H1 (cell line): ENCODE measurements at regions not wholly inside any gene's neighbourhood (a gene's known extent, or its start where the extent isn't known, plus 50 kb on each side); places are given as distances from the start of the nearest gene placed in this dataset.

Source experiments
- CHD1 ChIP-seq: IDR thresholded peaks from 2 replicates; pipeline ENCODE4 v1.6.1; 2012; ENCODE audit warnings: low read depth, low read length, improper control_type of control experiment
- CTCF ChIP-seq, 3 experiments: IDR thresholded peaks; 1 replicate in 2 of 3; 2 replicates in 1 of 3; pipeline versions ENCODE4 v1.5.1 to v1.6.1; 2011; ENCODE audit warnings: low read length in 3 of 3, mild to moderate bottlenecking in 3 of 3, inconsistent platforms in 2 of 3, low read depth in 1 of 3, moderate library complexity in 1 of 3; ENCODE audit not compliant: insufficient read depth in 1 of 3; ENCODE audit errors: control extremely low read depth in 1 of 3
- SP1 ChIP-seq: IDR thresholded peaks from 2 replicates; pipeline ENCODE4 v1.6.1; 2011; ENCODE audit warnings: low read depth, low read length
- TCF12 ChIP-seq: IDR thresholded peaks from 2 replicates; pipeline ENCODE4 v1.6.1; 2011; ENCODE audit warnings: low read depth, mild to moderate bottlenecking, low read length

GRCh38 chrX:64842492-64842891 is 133.8 kb downstream of the ZC4H2 start:
- TF ChIP-seq CTCF (IDR thresholded peaks at IDR 0.05; ENCODE audit: control extremely low read depth in 1 of 3, insufficient read depth in 1 of 3, low read depth in 1 of 3, low read length in 3 of 3): no peak
- TF ChIP-seq TCF12: no peak
- no peak for TF ChIP-seq SP1
- no peak for TF ChIP-seq CHD1
